Stomach smooth muscle (tissue), 2 donors: ENCODE measurements at regions not wholly inside any gene's neighbourhood (a gene's known extent, or its start where the extent isn't known, plus 50 kb on each side); places are given as distances from the start of the nearest gene placed in this dataset.
"Not testable (repeated sequence)": the region's sequence is repeated elsewhere in the genome, so short reads cannot be mapped to it uniquely, and the experiment has no call there.

ENCODE experiments used
- H3K27ac ChIP-seq: one replicate; pipeline ENCODE4 v1.7.0; 2013; ENCODE audit warnings: mild to moderate bottlenecking, low read length, inconsistent platforms
- H3K27me3 ChIP-seq, 2 donors: one replicate each; pipeline ENCODE4 v1.7.0; 2013; ENCODE audit warnings: low read length in 2 of 2; ENCODE audit not compliant: insufficient read depth in 2 of 2, control insufficient read depth in 1 of 2
- H3K36me3 ChIP-seq, 2 donors: one replicate each; pipeline ENCODE4 v1.7.0; 2013; ENCODE audit warnings: low read length in 2 of 2; ENCODE audit not compliant: control insufficient read depth in 2 of 2, insufficient read depth in 2 of 2
- H3K4me1 ChIP-seq: one replicate; pipeline ENCODE4 v1.7.0; 2013; ENCODE audit warnings: low read length; ENCODE audit not compliant: control insufficient read depth, insufficient read depth
- H3K4me3 ChIP-seq, 2 donors: one replicate each; pipeline ENCODE4 v1.7.0; 2013; ENCODE audit warnings: low read length in 2 of 2
- H3K9ac ChIP-seq, 2 donors: one replicate each; pipeline ENCODE4 v1.7.0; 2013; ENCODE audit warnings: low read length in 2 of 2, mild to moderate bottlenecking in 1 of 2
- H3K9me3 ChIP-seq, 2 donors: one replicate each; pipeline ENCODE4 v1.7.0; 2013; ENCODE audit warnings: low read length in 2 of 2; ENCODE audit not compliant: control insufficient read depth in 2 of 2
- donor health status: healthy.
- donor health status: Pancreatic carcinoma.

DNA sequence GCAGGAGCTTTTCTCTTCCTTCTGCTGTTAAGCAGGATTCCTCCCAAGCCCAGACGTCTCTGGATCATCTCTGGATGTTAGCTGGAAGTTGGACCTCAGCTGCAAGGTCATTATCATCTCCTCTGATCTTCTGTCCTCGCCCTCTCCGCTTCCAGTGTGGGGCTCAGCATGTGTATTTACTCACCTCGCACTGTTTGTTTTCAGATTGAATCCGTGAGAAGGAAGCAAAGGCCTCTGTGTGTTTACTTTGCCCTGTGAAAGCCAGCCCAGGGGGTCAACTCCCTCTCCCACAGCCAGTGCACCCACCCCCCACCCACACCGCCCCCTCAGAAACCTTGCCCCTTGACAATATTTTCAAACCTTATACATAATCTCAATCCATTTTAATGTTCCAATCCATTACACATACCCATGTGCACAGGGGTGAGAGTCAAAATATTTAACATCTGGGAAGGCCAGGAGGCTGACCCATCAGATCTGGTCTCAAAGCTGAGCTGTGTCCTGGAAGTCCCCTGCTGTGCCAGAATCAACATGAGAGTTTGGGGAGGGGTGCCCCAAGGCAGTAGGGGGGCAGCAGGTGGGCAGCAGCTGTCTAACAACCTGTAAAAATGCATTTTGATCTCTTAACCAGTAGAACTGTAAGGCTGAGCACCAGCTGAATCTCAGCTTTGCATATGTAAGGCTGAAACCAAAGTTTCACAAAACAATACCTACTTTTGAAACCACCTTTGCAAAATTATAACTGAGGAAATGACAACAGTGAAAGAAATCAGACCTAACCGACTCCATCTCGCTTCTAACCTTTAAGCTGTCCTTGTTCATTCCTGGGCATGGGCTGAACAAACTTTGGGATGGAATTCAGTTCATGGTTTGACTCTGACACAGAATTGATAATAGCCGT lies 157.9 kb downstream of the ZNF664 start:
- no peaks in the 10 kb centered on the region for H3K4me1 ChIP-seq
- H3K9me3 ChIP-seq, result no peaks in the 10 kb centered on the region
- H3K9ac ChIP-seq, result no peak overlapping the region
- no peak overlapping the region for H3K4me3 ChIP-seq
- H3K27me3 ChIP-seq, result no peaks in the 10 kb centered on the region
- no peaks in the 10 kb centered on the region for H3K36me3 ChIP-seq
- no peak overlapping the region for H3K27ac ChIP-seq

DNA sequence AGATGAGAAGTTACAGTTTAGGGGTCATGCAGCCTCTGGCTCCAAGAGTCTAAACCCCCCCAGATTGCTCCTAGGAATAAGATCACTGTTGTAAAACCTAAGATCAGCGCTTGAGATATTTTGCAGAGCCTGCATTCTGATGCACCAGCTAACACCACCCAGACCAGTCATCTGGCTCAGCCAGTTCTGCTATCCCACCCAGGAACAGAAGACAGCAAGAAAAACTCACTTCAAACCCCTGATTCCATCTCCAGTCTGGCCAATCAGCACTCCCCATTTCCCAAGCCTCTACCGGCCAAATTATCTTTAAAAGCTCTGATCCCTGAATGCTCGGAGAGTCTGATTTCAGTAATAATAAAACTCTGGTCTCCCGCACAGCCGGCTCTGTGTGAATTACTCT lies 158.6 kb downstream of the ZNF664 start:
- H3K36me3 ChIP-seq, result no peaks in the 10 kb centered on the region

DNA sequence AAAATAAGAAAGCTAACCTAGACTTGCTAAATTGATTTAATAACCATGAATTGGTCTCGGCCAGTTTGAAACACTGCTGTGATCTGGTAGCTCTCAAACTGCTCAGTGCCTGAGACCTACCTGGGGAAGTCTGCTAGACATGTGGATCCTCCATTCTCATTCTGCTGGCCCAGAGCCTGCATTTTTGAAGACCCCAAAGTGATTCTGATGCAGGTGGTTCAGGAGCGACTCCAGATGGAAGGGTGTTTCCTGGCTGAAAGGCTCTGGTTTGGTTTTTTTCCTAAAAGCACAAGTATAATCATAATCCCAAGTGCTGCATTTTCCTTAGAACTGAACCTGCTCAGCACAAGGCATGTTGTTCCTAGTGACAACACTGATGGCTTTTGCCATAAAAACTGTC lies 159.5 kb downstream of the ZNF664 start:
- no peak overlapping the region for H3K4me3 ChIP-seq
- H3K27me3 ChIP-seq, result no peaks in the 10 kb centered on the region
- no peaks in the 10 kb centered on the region for H3K36me3 ChIP-seq
- no peak overlapping the region for H3K27ac ChIP-seq
- no peak overlapping the region for H3K9ac ChIP-seq
- H3K9me3 ChIP-seq, result no peaks in the 10 kb centered on the region
- H3K4me1 ChIP-seq, result no peaks in the 10 kb centered on the region

More for the DNA sequence above, 158.6 kb downstream of the ZNF664 start:
- H3K9ac ChIP-seq, result no peak overlapping the region
- no peak overlapping the region for H3K27ac ChIP-seq
- no peaks in the 10 kb centered on the region for H3K27me3 ChIP-seq
- H3K4me1 ChIP-seq, result no peaks in the 10 kb centered on the region
- no peak overlapping the region for H3K4me3 ChIP-seq
- H3K9me3 ChIP-seq, result no peaks in the 10 kb centered on the region

DNA sequence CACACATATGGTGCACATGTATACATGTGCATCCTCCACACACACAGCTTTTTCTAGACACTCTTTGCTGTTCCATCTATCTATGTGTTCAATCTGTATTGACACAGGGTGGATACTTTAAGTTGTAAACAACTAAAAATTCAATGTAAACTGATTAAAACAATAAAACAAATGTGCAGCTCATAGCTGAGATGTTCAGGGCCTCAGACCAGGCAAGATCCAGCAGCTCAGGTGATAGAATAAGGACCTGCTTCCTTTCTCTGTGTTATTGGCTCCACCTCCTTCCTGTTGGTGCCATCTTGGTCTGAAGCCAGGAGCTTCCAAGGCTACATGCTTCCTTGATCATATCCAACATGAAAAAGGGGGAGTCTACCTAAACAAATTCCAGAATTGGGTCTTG lies 158.1 kb upstream of the RFLNA start:
- Histone ChIP-seq H3K4me3 (no peak overlapping the region), H3K9ac (no peak overlapping the region), H3K4me1 (no peaks in the 10 kb centered on the region), H3K36me3 (no peaks in the 10 kb centered on the region), H3K9me3 (no peaks in the 10 kb centered on the region), H3K27me3 (no peaks in the 10 kb centered on the region), H3K27ac (no peak overlapping the region)

DNA sequence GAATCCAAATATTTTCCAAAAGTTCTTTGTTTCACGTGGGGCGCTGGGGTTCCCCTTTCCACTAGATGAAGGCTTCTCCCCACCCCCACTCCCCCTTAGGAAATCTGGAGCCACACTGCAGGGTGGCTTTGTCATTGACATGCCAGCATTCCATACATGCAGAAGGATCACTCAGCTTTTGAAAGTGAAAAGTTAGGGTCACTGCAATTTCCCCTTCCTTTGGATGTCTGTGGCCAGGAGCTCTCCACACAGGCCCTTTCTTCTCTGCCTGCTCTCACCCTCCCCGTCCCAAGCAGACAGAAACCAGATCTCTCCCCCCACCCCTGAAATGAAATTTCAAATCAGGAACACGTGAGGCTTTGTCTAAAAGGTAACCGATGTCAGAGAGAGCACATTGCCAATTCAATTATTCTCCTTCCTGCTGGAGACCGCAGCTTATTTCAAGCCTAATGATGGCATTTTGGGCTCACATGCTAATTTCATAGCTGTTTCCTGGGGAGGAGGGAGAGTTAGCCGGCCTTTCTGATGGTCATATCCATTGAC lies 153.9 kb upstream of the RFLNA start:
- Histone ChIP-seq H3K4me3 (no peak overlapping the region), H3K36me3 (no peaks in the 10 kb centered on the region), H3K9ac (no peak overlapping the region)

DNA sequence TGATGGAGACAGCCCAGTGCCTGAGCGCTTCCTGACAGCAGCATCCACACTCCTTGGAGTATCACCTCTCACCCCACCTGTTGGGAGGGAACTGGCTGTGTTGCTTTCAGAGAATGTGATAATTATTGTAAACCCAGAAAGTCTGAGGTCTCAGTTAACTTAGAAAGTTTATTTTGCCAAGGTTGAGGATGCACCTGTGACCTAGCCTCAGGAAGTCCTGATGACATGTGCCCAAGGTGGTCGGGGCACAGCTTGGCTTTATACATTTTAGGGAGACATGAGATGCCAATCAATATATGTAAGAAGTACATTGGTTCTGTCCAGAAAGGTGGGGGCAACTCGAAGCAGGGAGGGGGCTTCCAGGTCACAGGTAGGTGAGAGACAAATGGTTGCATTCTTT lies 153.3 kb upstream of the RFLNA start:
- not testable (repeated sequence) for H3K9me3 ChIP-seq, H3K4me3 ChIP-seq, H3K4me1 ChIP-seq, H3K27me3 ChIP-seq, H3K27ac ChIP-seq, H3K9ac ChIP-seq, H3K36me3 ChIP-seq

More for the DNA sequence above, 153.9 kb upstream of the RFLNA start:
- Histone ChIP-seq H3K4me1 (no peaks in the 10 kb centered on the region), H3K27ac (no peak overlapping the region), H3K9me3 (peaks cover 5 to 8% of the 10 kb centered on the region in 2 donors), H3K27me3 (no peaks in the 10 kb centered on the region)

DNA sequence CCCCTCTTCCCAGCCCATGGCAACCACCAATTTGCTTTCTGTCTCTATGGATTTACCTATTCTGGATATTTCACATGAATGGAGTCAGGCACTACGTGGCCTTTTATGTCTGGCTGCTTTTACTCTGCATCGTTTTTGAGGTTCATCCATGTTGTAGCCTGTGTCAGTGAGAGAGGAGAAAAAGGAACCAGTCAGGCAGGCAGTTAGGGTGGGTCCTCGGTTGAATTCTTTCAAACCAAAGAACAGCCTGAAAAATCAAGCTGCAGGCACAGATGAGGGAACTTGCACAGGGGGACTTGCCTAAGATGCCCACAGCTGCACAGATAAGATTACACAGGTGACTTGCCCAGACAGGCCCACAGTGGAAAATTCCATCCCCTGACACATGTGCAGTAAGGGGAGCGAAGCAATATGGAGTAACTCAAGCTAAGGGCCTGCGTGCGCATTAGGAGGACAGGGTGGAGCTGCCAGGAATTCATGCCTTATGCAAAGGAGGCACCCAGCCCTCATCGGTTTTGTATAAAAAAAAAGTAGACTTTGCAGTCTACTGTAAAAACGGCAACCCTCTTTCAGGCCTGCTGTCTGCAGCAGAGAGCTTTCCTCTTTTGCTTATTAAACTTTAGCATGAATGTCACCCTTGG lies 152.4 kb upstream of the RFLNA start:
- no peaks in the 10 kb centered on the region for H3K27me3 ChIP-seq
- no peak overlapping the region for H3K4me3 ChIP-seq
- no peak overlapping the region for H3K27ac ChIP-seq
- H3K9me3 ChIP-seq, result peaks cover 5 to 8% of the 10 kb centered on the region in 2 donors
- H3K4me1 ChIP-seq, result no peaks in the 10 kb centered on the region
- no peaks in the 10 kb centered on the region for H3K36me3 ChIP-seq
- no peak overlapping the region for H3K9ac ChIP-seq

DNA sequence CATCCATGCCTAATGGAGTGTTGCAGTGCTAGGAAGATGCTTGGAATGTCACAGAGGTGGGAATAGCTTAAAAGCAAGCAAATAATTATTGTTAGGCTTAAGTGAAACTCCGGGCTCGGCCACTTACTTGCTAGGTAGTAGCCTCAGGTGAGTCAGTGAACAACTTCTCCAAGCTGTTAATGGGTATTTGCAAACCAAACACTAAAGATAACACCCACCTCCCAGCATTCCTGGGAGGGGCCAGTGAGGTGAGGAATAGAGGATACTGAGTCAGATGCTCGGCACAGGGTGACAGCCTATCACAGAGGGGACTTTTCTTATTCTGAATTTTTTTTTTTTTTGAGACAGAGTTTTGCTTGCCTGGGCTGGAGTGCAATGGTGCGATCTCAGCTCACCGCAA lies 151.2 kb upstream of the RFLNA start:
- H3K9ac ChIP-seq, result no peak overlapping the region
- H3K4me3 ChIP-seq, result no peak overlapping the region
- H3K4me1 ChIP-seq, result peaks cover 2% of the 10 kb centered on the region
- H3K9me3 ChIP-seq, result peaks cover 5 to 8% of the 10 kb centered on the region in 2 donors
- no peaks in the 10 kb centered on the region for H3K27me3 ChIP-seq
- H3K27ac ChIP-seq, result no peak overlapping the region
- no peaks in the 10 kb centered on the region for H3K36me3 ChIP-seq

DNA sequence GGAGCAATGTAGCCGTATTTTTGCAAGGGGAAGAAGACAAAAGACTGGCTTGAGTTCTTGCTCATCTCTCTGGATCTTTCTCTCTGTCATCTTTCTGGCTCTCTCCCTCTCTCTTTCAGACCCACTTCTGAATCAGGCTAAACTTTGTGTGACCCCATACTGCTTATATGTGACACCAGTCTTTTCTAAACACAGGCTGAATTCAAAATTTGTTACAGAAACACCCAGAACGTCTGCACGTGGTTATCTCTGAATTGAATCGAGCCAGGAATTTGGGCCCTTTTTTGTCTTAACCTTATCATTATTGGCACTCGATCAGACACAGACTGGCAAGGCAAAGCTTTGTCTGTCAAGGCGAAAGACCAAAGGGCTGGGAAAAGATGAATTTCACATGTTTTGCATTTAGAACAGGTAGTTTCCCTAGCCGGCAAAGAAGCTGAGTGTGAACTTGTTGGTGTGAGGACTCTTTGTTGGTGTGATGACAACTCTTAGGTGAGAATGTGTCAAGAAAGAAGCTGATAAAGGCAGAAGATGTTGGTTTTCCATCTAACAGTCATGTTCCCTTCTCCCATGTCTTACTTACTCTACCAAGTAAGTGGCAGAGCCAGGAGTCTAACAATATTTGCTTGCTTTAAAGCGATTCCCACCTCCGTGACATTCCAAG lies 150.2 kb upstream of the RFLNA start:
- Histone ChIP-seq H3K4me3 (no peak overlapping the region), H3K27ac (no peak overlapping the region), H3K27me3 (no peaks in the 10 kb centered on the region), H3K36me3 (no peaks in the 10 kb centered on the region), H3K9ac (no peak overlapping the region), H3K4me1 (peaks cover 3% of the 10 kb centered on the region), H3K9me3 (peaks cover 5 to 8% of the 10 kb centered on the region in 2 donors)

DNA sequence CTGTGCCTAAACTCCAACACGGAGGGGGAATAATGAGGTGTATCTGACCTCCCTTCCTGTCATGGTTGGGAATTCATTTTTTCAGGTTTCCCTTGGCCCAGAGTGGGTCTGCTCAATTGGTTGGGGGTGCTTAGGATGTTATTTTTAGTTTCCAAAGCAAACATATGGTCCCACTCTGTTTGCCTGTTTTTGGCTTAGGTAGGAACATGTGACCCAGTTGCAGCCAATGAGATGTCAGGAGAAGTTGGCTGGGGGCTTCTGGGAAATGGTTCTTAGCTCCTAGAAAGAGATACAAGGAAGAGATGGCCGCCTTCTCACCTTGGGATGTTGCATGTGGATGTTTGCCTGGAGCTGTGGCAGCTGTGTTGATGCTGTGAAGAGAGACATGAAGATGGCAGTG lies 147.9 kb upstream of the RFLNA start:
- H3K9ac ChIP-seq, result no peak overlapping the region
- H3K27me3 ChIP-seq, result no peaks in the 10 kb centered on the region
- peaks cover 7% of the 10 kb centered on the region in 2 donors for H3K9me3 ChIP-seq
- H3K27ac ChIP-seq, result no peak overlapping the region
- peaks cover 3% of the 10 kb centered on the region for H3K4me1 ChIP-seq
- no peaks in the 10 kb centered on the region for H3K36me3 ChIP-seq
- no peak overlapping the region for H3K4me3 ChIP-seq
